MM.1S (cell line): ENCODE measurements at regions not wholly inside any gene's neighbourhood (a gene's known extent, or its start where the extent isn't known, plus 50 kb on each side); places are given as distances from the start of the nearest gene placed in this dataset.

Source experiments
- EZH2 ChIP-seq: fragments of 300-600 bp; sonication (generic); optimal IDR thresholded peaks from 2 replicates; pipeline ENCODE3; 2017; ENCODE audit warnings: low read depth, mild to moderate bottlenecking, antibody characterized with exemption, low read length, mixed read lengths
- TF ChIP-seq, protein P1 (sequence below): fragments of 300-600 bp; sonication (generic); IDR thresholded peaks from 2 replicates; pipeline ENCODE4 v1.5.1; 2016; ENCODE audit warnings: antibody characterized with exemption, low read length, mixed read lengths

DNA sequence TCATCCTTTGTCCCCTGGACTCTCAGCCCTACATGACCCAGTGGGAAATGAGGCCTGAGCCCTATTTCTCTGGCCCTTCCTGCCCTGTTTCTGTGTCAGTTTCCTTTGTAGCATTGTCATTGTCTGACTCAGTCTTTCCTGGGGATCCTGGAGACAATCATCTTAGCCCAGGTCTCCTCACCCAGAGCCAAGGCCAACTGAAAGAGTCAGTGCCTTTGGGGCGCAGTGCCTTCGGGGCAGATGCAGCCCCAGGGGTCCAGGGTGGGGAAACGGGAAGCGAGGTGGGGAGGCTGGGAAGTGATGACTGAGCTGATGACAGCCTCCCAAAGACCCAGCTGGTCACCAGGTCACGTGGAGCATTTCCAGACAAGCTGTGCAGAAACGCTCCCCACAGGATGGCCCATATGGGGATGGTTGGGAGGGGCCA lies 93.3 kb upstream of the SULF2 start:
- no peak for TF ChIP-seq EZH2
- TF ChIP-seq, protein P1, sequence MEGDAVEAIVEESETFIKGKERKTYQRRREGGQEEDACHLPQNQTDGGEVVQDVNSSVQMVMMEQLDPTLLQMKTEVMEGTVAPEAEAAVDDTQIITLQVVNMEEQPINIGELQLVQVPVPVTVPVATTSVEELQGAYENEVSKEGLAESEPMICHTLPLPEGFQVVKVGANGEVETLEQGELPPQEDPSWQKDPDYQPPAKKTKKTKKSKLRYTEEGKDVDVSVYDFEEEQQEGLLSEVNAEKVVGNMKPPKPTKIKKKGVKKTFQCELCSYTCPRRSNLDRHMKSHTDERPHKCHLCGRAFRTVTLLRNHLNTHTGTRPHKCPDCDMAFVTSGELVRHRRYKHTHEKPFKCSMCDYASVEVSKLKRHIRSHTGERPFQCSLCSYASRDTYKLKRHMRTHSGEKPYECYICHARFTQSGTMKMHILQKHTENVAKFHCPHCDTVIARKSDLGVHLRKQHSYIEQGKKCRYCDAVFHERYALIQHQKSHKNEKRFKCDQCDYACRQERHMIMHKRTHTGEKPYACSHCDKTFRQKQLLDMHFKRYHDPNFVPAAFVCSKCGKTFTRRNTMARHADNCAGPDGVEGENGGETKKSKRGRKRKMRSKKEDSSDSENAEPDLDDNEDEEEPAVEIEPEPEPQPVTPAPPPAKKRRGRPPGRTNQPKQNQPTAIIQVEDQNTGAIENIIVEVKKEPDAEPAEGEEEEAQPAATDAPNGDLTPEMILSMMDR: no peak
